HG02973 (cell line): ENCODE measurements at regions not wholly inside any gene's neighbourhood (a gene's known extent, or its start where the extent isn't known, plus 50 kb on each side); places are given as distances from the start of the nearest gene placed in this dataset.
"Not testable (repeated sequence)": the region's sequence is repeated elsewhere in the genome, so short reads cannot be mapped to it uniquely, and the experiment has no call there.

Experiments
- ATAC-seq: cut with Tn5 transposase; IDR thresholded peaks from one replicate; pipeline ENCODE4 v1.9.1; 2021; ENCODE audit warnings: moderate library complexity; ENCODE audit not compliant: unreplicated experiment

GRCh38 chr20:12416281-12416680, 498.6 kb downstream of the BTBD3 start:
- no peak for ATAC-seq

GRCh38 chr20:12433724-12434123, 516.0 kb downstream of the BTBD3 start:
- ATAC-seq, result no peak

GRCh38 chr20:12434672-12435071, 517.0 kb downstream of the BTBD3 start:
- ATAC-seq, result no peak

DNA sequence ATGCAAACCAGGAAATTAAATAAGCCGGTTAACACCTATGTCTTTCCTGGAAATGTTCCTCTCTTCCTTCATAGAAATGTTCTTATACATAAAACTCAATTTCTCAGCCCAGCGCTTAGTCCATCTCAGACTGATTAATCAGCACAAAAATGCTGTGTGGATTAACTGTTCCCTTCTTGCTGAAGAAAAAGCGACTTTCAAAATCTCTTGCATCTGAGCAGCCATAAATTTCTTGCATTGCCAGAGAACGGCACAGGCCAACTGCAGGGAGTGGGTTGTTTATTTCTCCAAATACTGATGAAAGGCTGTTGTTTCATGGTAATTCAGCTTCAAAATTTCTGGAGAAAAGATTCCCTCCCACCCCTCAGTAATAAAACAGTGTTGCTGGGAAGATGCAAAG, 517.6 kb downstream of the BTBD3 start:
- no peak for ATAC-seq

DNA sequence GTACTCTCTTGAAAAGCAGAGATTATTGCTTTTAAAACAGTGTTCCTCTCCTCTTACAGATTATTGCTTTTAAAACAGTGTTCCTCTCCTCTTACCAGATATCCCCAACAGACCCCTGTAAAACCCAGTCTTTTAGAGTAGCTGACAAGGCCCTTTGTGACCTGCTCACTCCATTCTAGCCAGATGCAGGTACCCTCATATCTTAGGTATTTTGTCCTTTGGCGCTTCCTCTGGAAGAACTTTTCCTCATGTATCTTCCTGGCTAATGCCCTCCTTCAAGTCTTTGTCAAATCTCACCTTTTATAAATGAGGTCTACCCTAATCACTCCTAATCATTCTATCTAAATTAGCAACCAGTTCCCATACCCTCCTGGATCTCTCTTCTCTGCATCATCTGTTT, 536.0 kb downstream of the BTBD3 start:
- ATAC-seq, result no peak

DNA sequence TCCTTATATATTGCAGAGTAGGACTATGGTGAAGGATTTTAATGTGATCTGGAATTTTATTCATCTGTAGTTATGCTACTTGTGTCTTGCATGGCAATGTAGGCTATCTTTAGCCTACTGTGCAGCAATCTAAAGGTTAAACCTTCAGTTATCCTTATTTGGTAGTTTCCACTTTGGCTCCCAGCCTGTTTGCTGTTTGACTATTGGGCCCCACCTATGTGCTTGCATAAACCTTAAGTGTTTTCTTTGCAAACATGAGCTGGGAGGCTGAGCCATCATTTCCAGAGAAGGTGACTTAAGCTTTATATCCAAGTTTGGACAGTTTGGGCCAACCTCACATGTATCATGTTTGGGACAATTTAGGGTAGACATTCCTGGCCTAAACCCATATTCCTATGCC, 537.5 kb downstream of the BTBD3 start:
- no peak for ATAC-seq

DNA sequence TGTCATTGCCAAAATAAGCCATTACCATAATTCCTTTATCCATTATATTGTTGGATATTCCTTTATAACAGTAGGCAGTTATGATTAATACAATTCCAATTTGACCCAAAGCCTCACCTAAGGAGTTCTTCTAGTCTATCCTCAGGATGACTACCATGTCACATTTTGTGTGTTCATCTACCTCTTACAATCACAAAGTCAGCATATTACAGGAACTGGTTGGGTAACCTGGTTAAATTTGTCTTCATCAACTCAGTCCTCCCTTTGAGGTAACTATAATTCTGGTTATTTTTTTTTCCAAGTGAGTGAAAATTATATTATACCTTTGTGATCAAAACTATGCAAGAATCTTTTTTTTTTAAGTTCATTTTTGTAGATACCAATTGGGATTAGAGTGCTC, 540.5 kb downstream of the BTBD3 start:
- ATAC-seq, result no peak

DNA sequence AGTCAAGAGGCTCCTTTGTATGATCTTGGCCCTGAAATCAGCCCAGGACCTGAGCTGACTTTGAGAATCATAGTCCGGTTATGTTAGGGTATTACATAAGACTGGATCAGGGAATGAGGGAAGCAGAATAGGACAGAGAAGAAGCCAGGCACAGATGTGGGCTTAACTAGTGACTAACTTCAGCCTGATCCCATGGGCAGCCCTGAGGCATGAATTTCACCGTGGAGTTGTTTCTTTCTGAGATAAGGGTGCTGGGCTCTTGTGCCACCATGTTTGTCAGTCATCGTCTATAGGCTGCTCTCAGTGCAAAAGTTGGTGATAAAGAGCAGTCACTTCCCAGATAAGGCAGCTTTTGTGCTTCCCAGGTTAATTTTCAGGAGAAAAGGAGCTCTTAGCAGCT, 544.7 kb upstream of the SPTLC3 start:
- ATAC-seq, result no peak

- no peak for ATAC-seq
Measured at GRCh38 chr20:12466915-12467314, 541.9 kb upstream of the SPTLC3 start.

DNA sequence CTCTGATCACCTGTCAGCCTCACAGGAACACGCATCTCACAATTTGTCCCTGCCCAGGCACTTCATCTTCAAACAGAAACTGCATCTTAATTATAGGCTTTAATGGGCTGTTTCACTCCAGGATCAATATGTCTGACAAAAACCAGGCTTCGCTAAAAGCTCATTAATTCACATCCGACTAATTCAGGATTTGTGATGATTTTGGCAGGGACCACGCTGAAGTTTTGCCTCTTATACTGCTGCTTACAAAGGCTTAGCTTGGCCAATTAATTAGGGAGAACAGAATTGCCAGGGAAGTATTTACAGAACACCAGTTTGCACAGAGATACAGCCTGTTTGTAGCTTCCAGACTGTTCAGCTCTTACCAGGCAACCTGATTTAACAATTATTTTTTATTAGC, 541.0 kb upstream of the SPTLC3 start:
- no peak for ATAC-seq

- no peak for ATAC-seq
Measured at GRCh38 chr20:12482661-12483060, 526.1 kb upstream of the SPTLC3 start.

- no peak for ATAC-seq
Measured at GRCh38 chr20:12502443-12502842, 506.3 kb upstream of the SPTLC3 start.

DNA sequence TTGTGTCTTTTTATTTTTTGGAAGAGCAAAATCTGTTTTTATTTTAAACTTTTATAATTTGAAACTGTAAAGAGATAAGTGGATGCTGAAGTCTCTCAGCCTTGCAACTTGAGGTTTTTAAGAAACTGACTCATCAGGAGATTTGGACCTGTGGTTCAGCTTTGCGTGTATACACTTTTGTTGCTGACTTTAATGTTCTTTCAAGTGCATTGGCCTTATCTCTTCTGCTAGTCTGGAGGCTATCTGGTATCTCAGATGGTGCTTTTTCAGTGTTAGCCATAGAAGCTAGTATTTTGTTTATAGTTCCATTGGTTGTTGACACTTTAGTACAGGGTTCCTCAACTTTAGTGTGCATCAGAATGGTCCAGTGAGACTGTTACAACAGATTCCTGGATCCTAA, 504.0 kb upstream of the SPTLC3 start:
- no peak for ATAC-seq

GRCh38 chr20:12511499-12511898, 497.3 kb upstream of the SPTLC3 start:
- no peak for ATAC-seq

DNA sequence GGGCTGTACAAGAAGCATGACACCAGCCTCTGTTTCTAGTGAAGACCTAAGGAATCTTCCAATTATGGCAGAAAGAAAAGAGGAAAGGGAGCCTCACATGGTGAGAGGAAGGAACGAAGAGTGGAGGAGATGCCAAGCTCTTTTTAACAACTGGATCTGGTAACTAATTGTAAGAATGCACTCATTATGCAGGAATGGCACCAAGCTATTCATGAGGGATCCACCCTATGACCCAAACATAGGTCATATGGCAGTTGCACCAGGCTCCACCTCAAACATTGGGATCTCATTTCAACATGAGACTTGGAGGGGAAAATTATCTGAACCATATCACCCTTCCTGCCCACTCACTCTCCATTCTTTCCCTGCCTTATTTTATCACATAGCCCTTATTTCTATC, 496.0 kb upstream of the SPTLC3 start:
- ATAC-seq, result no peak

- no peak for ATAC-seq
Measured at GRCh38 chr20:12528104-12528503, 480.7 kb upstream of the SPTLC3 start.

DNA sequence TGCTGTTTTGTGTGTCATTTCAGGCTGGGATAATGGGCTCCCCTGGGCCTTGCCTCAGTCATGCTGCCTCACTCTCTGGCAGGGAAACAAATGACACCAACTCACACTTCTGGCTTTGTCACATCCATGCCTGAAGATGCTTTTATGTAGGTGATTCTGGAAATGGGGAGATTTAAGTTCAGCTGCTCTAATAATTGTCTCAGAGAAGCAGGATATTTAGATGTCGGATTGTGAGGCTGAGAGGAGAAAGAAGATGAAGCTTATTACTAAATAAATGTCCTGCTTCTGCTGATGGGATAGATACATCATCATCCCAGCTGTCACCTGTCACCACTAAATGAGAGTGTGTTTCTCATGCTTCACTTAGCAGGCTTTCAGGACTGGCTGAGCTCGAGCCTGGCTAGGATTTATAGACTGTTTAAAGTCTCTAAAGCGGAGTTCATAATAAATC, 480.2 kb upstream of the SPTLC3 start:
- ATAC-seq, result no peak

- no peak for ATAC-seq
Measured at GRCh38 chr20:12531626-12532025, 477.1 kb upstream of the SPTLC3 start.

GRCh38 chr20:12535316-12535715, 473.5 kb upstream of the SPTLC3 start:
- no peak for ATAC-seq

DNA sequence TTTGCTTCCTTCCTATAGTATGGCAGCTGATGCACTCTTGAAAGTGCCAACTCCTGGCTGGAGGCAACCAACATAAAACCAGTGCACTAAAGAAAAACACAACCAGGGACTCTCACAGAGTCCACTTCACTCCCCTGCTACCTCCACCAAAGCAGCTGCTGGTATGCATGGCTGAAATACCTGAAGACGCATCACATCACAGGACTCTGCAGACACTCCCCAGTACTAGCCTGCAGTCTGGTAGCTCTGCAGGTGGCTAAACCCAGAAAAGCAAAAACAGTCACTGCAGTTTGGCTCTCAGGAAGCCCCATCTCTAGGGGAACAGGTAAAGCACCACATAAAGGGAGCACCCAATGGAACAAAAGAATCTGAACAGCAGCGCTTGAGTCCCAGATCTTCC, 473.0 kb upstream of the SPTLC3 start:
- no peak for ATAC-seq

GRCh38 chr20:12554426-12554825, 454.3 kb upstream of the SPTLC3 start:
- ATAC-seq, result no peak

- ATAC-seq, result no peak
Measured at GRCh38 chr20:12555369-12555768, 453.4 kb upstream of the SPTLC3 start.

GRCh38 chr20:12555849-12556248, 452.9 kb upstream of the SPTLC3 start:
- not testable (repeated sequence) for ATAC-seq

DNA sequence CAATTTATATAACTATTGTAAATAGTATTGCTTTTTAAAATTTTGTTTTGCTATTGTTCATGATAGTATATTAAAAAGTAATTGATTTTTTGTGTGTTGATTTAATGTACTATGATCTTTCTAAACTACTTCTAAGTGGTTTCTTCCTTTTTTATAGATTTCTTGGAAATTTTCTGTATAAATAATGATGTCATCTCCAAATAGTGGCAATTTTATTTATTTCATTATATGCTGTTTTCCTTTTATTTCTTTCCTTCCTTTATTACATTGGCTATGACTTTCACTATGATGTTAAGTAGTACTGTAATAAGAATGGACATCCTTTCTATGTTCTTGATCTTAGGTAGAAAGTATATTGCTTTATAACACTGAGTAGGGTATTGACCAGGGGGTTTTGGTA, 451.5 kb upstream of the SPTLC3 start:
- ATAC-seq, result no peak
